ENCODE measurements at regions not wholly inside any gene's neighbourhood (a gene's known extent, or its start where the extent isn't known, plus 50 kb on each side); places are given as distances from the start of the nearest gene placed in this dataset.

DNA sequence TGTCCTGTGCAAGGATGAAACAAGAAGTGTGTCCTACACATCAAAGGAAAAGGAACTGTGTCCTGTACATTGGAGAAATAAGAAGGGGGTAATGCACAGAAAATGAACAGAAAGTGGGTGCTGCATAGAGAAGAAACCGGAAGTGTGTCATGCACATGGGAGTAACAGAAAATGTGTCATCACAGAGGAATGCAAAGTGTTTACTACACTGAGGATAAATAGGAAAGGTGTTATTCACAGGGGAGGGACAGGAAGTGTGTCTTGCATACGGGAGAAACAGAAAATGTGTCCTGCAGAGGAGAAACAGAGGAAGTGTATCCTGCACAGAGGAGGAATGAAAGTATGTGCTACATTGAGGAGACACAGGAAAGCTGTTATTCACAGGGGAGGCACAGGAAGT, 834.9 kb downstream of the CDY2B start:
- no peak for TF ChIP-seq CTCF (IDR thresholded peaks at IDR 0.05; ENCODE audit: borderline replicate concordance, extremely low read depth, insufficient read depth)
- H3K27ac ChIP-seq (ENCODE audit: low read depth in 2 of 2, low read length in 2 of 2) = no peak overlapping the region
- intact Hi-C loops (cut with DNase I) = no loop called here

DNA sequence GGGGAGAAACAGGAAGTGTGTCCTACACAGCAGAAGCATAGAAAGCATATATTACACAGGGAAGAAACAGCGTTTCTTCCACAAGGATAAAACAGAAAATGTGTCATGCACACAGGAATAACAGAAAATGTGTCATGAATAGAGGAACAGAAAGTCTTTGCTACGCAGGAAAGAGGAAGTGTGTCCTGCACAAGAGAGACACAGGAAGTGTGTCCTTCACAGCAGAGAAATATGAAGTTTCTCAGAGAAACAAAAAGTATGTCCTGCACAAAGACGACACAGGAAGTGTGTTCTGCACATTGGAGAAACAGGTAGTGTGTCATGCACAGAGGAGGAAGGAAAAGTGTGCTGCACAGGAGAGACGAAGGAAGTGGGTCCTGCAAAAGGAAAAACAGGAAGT, 835.3 kb downstream of the CDY2B start:
- intact Hi-C loops (cut with DNase I) = no loop called here
- DNase-seq = no peak
- Histone ChIP-seq H3K27ac (ENCODE audit: low read depth in 2 of 2, low read length in 2 of 2) (no peak overlapping the region), H3K4me3 (ENCODE audit: low read length in 3 of 3) (no peak overlapping the region), H3K9me3 (ENCODE audit: control insufficient read depth in 2 of 3, insufficient read depth in 1 of 3, low read length in 3 of 3) (no peaks in the 10 kb centered on the region), H3K27me3 (ENCODE audit: control insufficient read depth, insufficient read depth, low read length) (no peaks in the 10 kb centered on the region), H3K4me1 (ENCODE audit: control insufficient read depth in 2 of 3, insufficient read depth in 2 of 3, low read depth in 1 of 3, low read length in 3 of 3) (no peaks in the 10 kb centered on the region), H3K36me3 (ENCODE audit: control insufficient read depth in 2 of 3, insufficient read depth in 3 of 3, low read length in 3 of 3) (no peaks in the 10 kb centered on the region), H3K9ac (ENCODE audit: low read length in 3 of 3) (no peak overlapping the region)
- FAIRE-seq = no peak
- TF ChIP-seq CTCF (IDR thresholded peaks at IDR 0.05; ENCODE audit: borderline replicate concordance, extremely low read depth, insufficient read depth) = no peak

More for the DNA sequence above, 834.9 kb downstream of the CDY2B start:
- Histone ChIP-seq H3K27me3 (ENCODE audit: control insufficient read depth, insufficient read depth, low read length) (no peaks in the 10 kb centered on the region), H3K4me3 (ENCODE audit: low read length in 3 of 3) (no peak overlapping the region), H3K4me1 (ENCODE audit: control insufficient read depth in 2 of 3, insufficient read depth in 2 of 3, low read depth in 1 of 3, low read length in 3 of 3) (no peaks in the 10 kb centered on the region), H3K9ac (ENCODE audit: low read length in 3 of 3) (no peak overlapping the region), H3K36me3 (ENCODE audit: control insufficient read depth in 2 of 3, insufficient read depth in 3 of 3, low read length in 3 of 3) (no peaks in the 10 kb centered on the region), H3K9me3 (ENCODE audit: control insufficient read depth in 2 of 3, insufficient read depth in 1 of 3, low read length in 3 of 3) (no peaks in the 10 kb centered on the region)
- DNase-seq = no peak
- no peak for FAIRE-seq

- no peak for FAIRE-seq
Observed at GRCh38 chrY:17044272-17044671, 835.7 kb downstream of the CDY2B start.

More at GRCh38 chrY:17044272-17044671, 835.7 kb downstream of the CDY2B start:
- intact Hi-C loops (cut with DNase I) = no loop called here
- Histone ChIP-seq H3K4me3 (ENCODE audit: low read length in 3 of 3) (no peak overlapping the region), H3K27ac (ENCODE audit: low read depth in 2 of 2, low read length in 2 of 2) (no peak overlapping the region), H3K9me3 (ENCODE audit: control insufficient read depth in 2 of 3, insufficient read depth in 1 of 3, low read length in 3 of 3) (no peaks in the 10 kb centered on the region), H3K36me3 (ENCODE audit: control insufficient read depth in 2 of 3, insufficient read depth in 3 of 3, low read length in 3 of 3) (no peaks in the 10 kb centered on the region), H3K27me3 (ENCODE audit: control insufficient read depth, insufficient read depth, low read length) (no peaks in the 10 kb centered on the region), H3K9ac (ENCODE audit: low read length in 3 of 3) (no peak overlapping the region), H3K4me1 (ENCODE audit: control insufficient read depth in 2 of 3, insufficient read depth in 2 of 3, low read depth in 1 of 3, low read length in 3 of 3) (no peaks in the 10 kb centered on the region)
- no peak for DNase-seq
- TF ChIP-seq CTCF (IDR thresholded peaks at IDR 0.05; ENCODE audit: borderline replicate concordance, extremely low read depth, insufficient read depth) = peak; percentile 3

Measured in kidney (tissue), 13 donors.